OCI-LY3 (cell line): ENCODE measurements at regions not wholly inside any gene's neighbourhood (a gene's known extent, or its start where the extent isn't known, plus 50 kb on each side); places are given as distances from the start of the nearest gene placed in this dataset.

ENCODE experiments used
- CTCF ChIP-seq: fragments of 200-600, 300-600 bp; sonication (generic); IDR thresholded peaks from 2 replicates; pipeline ENCODE4 v1.5.1; 2014; ENCODE audit warnings: antibody characterized with exemption, low read length, low read depth
- EZH2phosphoT487 ChIP-seq: fragments of 200-600 bp; shearing (Covaris generic); IDR thresholded peaks from 2 replicates; pipeline ENCODE4 v1.6.1; 2018; ENCODE audit warnings: antibody characterized with exemption, mixed run types, low read depth

DNA sequence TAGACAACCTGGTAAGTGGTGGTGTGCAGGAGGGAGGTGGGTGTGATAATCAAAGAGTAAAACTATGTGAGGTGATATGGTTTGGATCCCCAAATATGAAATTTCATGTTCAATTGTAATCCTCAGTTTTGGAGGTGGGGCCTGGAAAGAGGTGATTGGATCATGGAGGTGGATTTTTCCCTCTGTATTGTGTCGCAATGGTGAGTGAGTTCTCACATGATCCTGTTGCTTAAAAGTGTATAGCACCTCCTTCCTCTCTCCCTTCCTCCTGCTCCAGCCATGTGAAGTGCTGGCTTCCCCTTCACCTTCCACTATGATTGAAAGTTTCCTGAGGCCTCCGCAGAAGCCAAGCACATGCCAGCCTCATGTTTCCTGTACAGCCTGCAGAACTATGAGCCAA is 270.2 kb upstream of the FOXG1 start:
- TF ChIP-seq CTCF (no peak), EZH2phosphoT487 (no peak)
